A549 (cell line): ENCODE measurements at regions not wholly inside any gene's neighbourhood (a gene's known extent, or its start where the extent isn't known, plus 50 kb on each side); places are given as distances from the start of the nearest gene placed in this dataset.

Experiments
- ATAC-seq, 2 experiments: fragments of 200-7000 bp in 1 of 2; fragments of >200 bp in 1 of 2; cut with Nextera tagmentation in 1 of 2; cut with Tn5 transposase in 1 of 2; 3 replicates each; pipeline versions ENCODE4 v1.8.0 to v1.9.1; 2018 to 2020; ENCODE audit warnings: mild to moderate bottlenecking in 1 of 2, moderate library complexity in 1 of 2
- CTCF ChIA-PET: fragments of 300-600 bp; sonication (Branson Sonifier 250); formaldehyde crosslinking; extraction: SDS; loops from one replicate; lab custom pipeline; 2021; ENCODE audit warnings: antibody characterized with exemption, inconsistent platforms; lab: Yijun Ruan, JAX
- POLR2A ChIA-PET: fragments of 350-600 bp; formaldehyde crosslinking; extraction: SDS; loops from one replicate; lab custom pipeline; 2021; ENCODE audit warnings: antibody characterized with exemption, inconsistent platforms; lab: Yijun Ruan, JAX
- DNase-seq, 2 experiments: peaks; one replicate each; pipeline versions ENCODE4 v3.0.0 to v3.0.0-alpha.2; 2011 to 2016; ENCODE audit warnings: low read depth in 1 of 2, low spot score in 1 of 2
- FAIRE-seq: peaks from 2 replicates; lab custom pipeline; 2011; peaks lifted over from hg19 to GRCh38; lab: Jason Lieb, UNC
- H3K27ac ChIP-seq, 2 experiments: fragments of >200 bp; sonication (Bioruptor Twin); formaldehyde crosslinking; 3 replicates each; pipeline ENCODE4 v1.5.1; 2016 to 2017
- H3K4me1 ChIP-seq: fragments of >200 bp; sonication (Bioruptor Twin); formaldehyde crosslinking; 3 replicates; pipeline ENCODE4 v1.6.1; 2016
- H3K4me2 ChIP-seq: fragments of >200 bp; sonication (Bioruptor Twin); formaldehyde crosslinking; 3 replicates; pipeline ENCODE4 v1.6.1; 2016
- H3K4me3 ChIP-seq: fragments of >200 bp; sonication (Bioruptor Twin); formaldehyde crosslinking; 3 replicates; pipeline ENCODE4 v1.5.1; 2016
- H3K9me3 ChIP-seq: fragments of >200 bp; sonication (Bioruptor Twin); formaldehyde crosslinking; 3 replicates; pipeline ENCODE4 v1.6.1; 2016
- ATOH8 ChIP-seq: fragments of 250-450 bp; sonication (Bioruptor Pico); IDR thresholded peaks from 2 replicates; pipeline ENCODE4 v1.5.0; 2020; ENCODE audit warnings: low read depth, mild to moderate bottlenecking, moderate library complexity
- BCL3 ChIP-seq: fragments of >200 bp; sonication (Bioruptor Twin); formaldehyde crosslinking; IDR thresholded peaks from 3 replicates; pipeline ENCODE4 v1.6.1; 2016
- BHLHE40 ChIP-seq: IDR thresholded peaks from 2 replicates; pipeline ENCODE4 v1.6.1; 2012; ENCODE audit warnings: low read depth, low read length, inconsistent platforms
- CEBPB ChIP-seq, 2 experiments: fragments of >200 bp in 1 of 2; sonication (Bioruptor Twin) in 1 of 2; formaldehyde crosslinking in 1 of 2; IDR thresholded peaks; 2 replicates each; pipeline ENCODE4 v1.6.1; 2012 to 2016
- ELK1 ChIP-seq: fragments of 150-350 bp; IDR thresholded peaks from 2 replicates; pipeline ENCODE4 v1.6.1; 2014; ENCODE audit warnings: low read depth, mild to moderate bottlenecking, low read length
- ESRRA ChIP-seq: fragments of 150-350 bp; IDR thresholded peaks from 2 replicates; pipeline ENCODE4 v1.6.1; 2014; ENCODE audit warnings: mild to moderate bottlenecking, low read length, borderline replicate concordance
- GATA3 ChIP-seq: IDR thresholded peaks from 2 replicates; pipeline ENCODE4 v1.6.1; 2012; ENCODE audit warnings: borderline replicate concordance
- HES2 ChIP-seq: fragments of >200 bp; sonication (Bioruptor Twin); formaldehyde crosslinking; IDR thresholded peaks from 2 replicates; pipeline ENCODE4 v1.6.1; 2016
- HMGXB4 ChIP-seq: fragments of 250-450 bp; sonication (Bioruptor Pico); IDR thresholded peaks from 2 replicates; pipeline ENCODE4 v1.5.0; 2021; ENCODE audit warnings: mild to moderate bottlenecking, moderate library complexity, borderline replicate concordance
- HOXA7 ChIP-seq: fragments of 250-450 bp; sonication (Bioruptor Pico); IDR thresholded peaks from 2 replicates; pipeline ENCODE4 v1.5.0; 2020; ENCODE audit warnings: mild to moderate bottlenecking, moderate library complexity
- MAFK ChIP-seq: fragments of 450-650 bp; IDR thresholded peaks from 2 replicates; pipeline ENCODE4 v1.6.1; 2014; ENCODE audit not compliant: partially characterized antibody
- MAX ChIP-seq: IDR thresholded peaks from 2 replicates; pipeline ENCODE4 v1.6.1; 2012
- MAZ ChIP-seq: fragments of 150-350 bp; IDR thresholded peaks from 2 replicates; pipeline ENCODE4 v1.6.1; 2014; ENCODE audit warnings: antibody characterized with exemption, low read depth, low read length, borderline replicate concordance
- MYC ChIP-seq: IDR thresholded peaks from 2 replicates; pipeline ENCODE4 v1.6.1; 2012; ENCODE audit warnings: mild to moderate bottlenecking, inconsistent platforms, low read length, improper control_type of control experiment, borderline replicate concordance
- NFE2L2 ChIP-seq: fragments of 150-350 bp; conservative IDR thresholded peaks from 2 replicates; pipeline ENCODE4 v1.6.1; 2014; ENCODE audit warnings: low read length
- POLR2AphosphoS2 ChIP-seq: conservative IDR thresholded peaks from 2 replicates; pipeline ENCODE4 v1.6.1; 2012; ENCODE audit warnings: low read length, improper control_type of control experiment, inconsistent platforms
- RARB ChIP-seq: fragments of 250-450 bp; sonication (Bioruptor Pico); IDR thresholded peaks from 2 replicates; pipeline ENCODE4 v1.8.0; 2021; ENCODE audit warnings: mild to moderate bottlenecking, moderate library complexity
- RFX5 ChIP-seq: fragments of 450-650 bp; IDR thresholded peaks from 2 replicates; pipeline ENCODE4 v1.7.1; 2014; ENCODE audit warnings: antibody characterized with exemption, mild to moderate bottlenecking, moderate library complexity
- TFCP2L1 ChIP-seq: fragments of 250-450 bp; sonication (Bioruptor Pico); IDR thresholded peaks from 2 replicates; pipeline ENCODE4 v1.5.0; 2021; ENCODE audit warnings: mild to moderate bottlenecking
- ZFP36 ChIP-seq: fragments of 450-650 bp; IDR thresholded peaks from 2 replicates; pipeline ENCODE4 v1.6.1; 2014; ENCODE audit warnings: borderline replicate concordance; ENCODE audit not compliant: partially characterized antibody
- ZNF302 ChIP-seq: fragments of 250-450 bp; sonication (Bioruptor Pico); IDR thresholded peaks from 2 replicates; pipeline ENCODE4 v1.9.0; 2021; ENCODE audit warnings: inconsistent platforms, mild to moderate bottlenecking, moderate library complexity
- WGBS: methylation state at CpG from one replicate; pipeline ENCODE4 v1.1.6; 2017; ENCODE audit errors: missing lambda C conversion rate; 5-methylcytosine and 5-hydroxymethylcytosine counted together

- Histone ChIP-seq H3K4me3 (no peak overlapping the region), H3K4me1 (no peaks in the 10 kb centered on the region), H3K4me2 (no peak overlapping the region), H3K27ac (no peak overlapping the region), H3K9me3 (no peaks in the 10 kb centered on the region)
- TF ChIP-seq GATA3 (no peak), HOXA7 (CRISPR knock-in tag) (no peak), MAZ (no peak), ESRRA (no peak), BHLHE40 (no peak), RFX5 (no peak)
- ATAC-seq (no peak), DNase-seq (no peak), FAIRE-seq (no peak)
- CTCF ChIA-PET = no interaction called here
- POLR2A ChIA-PET = no interaction called here
- WGBS = 10% methylated on average over 9 of the region's 9 CpGs
These were observed 613.1 kb downstream of the PKHD1 start for GRCh38 chr6:51474022-51474975.

- POLR2A ChIA-PET = no interaction called here
- no peaks in the 10 kb centered on the region for H3K9me3 ChIP-seq
- no peak overlapping the region for H3K27ac ChIP-seq
- ATAC-seq (no peak), FAIRE-seq (no peak), DNase-seq (no peak)
- H3K4me3 ChIP-seq = no peak overlapping the region
- no peaks in the 10 kb centered on the region for H3K4me1 ChIP-seq
- 2% methylated on average over 7 of the region's 8 CpGs for WGBS
- TF ChIP-seq MAZ (no peak), POLR2AphosphoS2 (no peak), ELK1 (no peak), MAX (no peak)
- CTCF ChIA-PET = no interaction called here
- no peak overlapping the region for H3K4me2 ChIP-seq
These were observed 609.6 kb downstream of the PKHD1 start for GRCh38 chr6:51477711-51478311.

GRCh38 chr6:51479296-51479695 lies 608.1 kb downstream of the PKHD1 start:
- 0% methylated on average over 1 of the region's 1 CpG for WGBS
- Histone ChIP-seq H3K9me3 (no peaks in the 10 kb centered on the region), H3K27ac (no peak overlapping the region), H3K4me2 (no peak overlapping the region), H3K4me3 (no peak overlapping the region), H3K4me1 (no peaks in the 10 kb centered on the region)
- DNase-seq = no peak
- no peak for ATAC-seq
- TF ChIP-seq TFCP2L1 (CRISPR knock-in tag) (no peak), ELK1 (no peak), GATA3 (no peak), MYC (no peak), NFE2L2 (no peak), HES2 (no peak), ATOH8 (CRISPR knock-in tag) (no peak), MAX (no peak), RARB (CRISPR knock-in tag) (no peak), ZFP36 (no peak), BCL3 (no peak), ZNF302 (CRISPR knock-in tag) (no peak), RFX5 (no peak), CEBPB (IDR thresholded peaks at IDR 0.05) (no peak), MAFK (no peak), HMGXB4 (CRISPR knock-in tag) (no peak)
- CTCF ChIA-PET = no interaction called here
- POLR2A ChIA-PET = no interaction called here
- no peak for FAIRE-seq
